ENCODE measurements at regions not wholly inside any gene's neighbourhood (a gene's known extent, or its start where the extent isn't known, plus 50 kb on each side); places are given as distances from the start of the nearest gene placed in this dataset.
"Not testable (repeated sequence)": the region's sequence is repeated elsewhere in the genome, so short reads cannot be mapped to it uniquely, and the experiment has no call there.

DNA sequence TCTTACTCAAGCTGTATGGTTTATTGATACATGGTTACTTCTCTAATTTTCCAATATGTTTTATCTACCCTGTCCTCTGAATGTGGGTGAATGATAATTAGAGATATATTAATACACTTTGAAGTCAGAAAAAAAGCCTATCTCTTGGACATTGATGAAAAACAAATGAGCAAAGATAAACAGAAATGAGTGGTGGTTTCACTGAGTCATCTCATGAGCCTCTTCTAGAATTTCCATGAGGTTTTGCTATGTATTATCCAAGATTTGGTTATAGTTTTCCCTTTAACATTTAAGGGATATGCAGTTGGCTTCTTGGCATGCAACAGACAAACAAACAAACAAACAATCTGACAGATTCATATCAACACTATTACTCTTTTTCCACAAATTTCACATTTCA lies 586.8 kb downstream of the RFPL4B start:
- no peak for DNase-seq

DNA sequence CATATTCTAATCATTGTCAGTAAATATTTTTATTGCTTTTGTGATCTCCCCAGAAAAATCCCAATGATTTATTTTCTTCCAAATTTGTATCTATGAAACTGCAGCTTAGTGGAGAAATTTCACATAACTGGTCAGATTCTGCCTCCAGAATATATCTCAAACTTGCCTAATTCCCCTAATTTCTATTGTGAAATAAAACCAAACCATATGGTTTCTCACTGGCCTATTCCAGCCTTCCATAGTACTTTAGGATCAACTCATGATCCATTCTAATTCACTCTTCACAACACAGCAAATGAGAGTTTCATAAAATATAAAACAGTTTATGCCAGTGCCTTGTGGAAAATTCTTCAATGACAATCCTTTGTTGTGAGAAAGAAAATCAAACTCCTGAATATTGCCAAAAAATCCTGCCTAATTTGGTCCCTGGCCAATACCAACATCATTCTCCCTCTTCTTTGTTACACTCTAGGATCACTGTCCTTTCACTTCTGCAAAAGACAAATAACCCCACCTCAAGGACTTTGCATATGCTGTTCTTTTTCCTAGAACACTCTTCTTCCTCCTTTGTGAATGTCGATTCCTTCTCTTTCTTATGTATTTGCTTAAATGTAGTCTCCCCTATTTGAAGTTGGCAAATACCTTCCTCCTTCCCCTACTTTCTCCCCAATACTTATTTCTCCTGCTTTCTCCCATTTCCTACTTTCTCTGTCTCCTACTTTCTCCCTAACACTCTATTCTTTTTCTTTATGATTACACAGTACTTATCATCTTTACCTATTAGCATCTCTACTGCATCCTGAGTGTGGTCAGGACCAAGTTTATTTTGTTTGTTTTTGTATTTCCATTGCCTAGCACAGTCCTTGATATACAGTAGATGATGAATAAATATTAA lies 587.5 kb downstream of the RFPL4B start:
- no peak for DNase-seq

DNA sequence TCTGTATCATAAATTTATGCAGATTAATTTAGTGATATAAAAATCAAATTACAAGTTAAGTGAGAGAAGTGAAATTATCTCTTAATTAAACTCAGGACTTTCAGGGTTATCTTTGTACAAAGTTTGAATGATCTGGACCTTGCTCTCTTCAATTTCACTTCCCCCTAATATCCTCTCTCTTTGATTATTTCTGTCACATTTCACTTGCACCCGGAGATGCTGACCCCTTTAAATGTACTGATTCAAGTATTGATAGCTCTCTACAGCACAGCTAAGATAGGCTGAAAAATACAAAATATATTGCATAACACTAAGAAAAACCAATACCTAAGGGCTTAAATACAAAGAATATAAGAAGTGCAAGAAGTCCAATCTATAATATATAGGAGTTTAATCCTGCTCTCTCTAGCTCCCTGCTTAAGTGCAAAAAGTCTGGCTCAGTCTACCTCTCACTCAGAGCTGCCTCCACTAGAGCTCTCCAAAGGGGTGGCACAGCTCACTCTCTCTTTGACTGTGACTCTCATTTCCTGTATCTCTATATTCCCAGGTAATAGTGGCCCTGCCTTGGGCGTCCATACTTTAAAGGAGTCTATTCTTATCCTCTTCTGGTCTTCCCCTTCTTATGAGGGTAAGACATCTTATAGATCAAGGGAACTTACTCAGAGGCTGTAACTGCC lies 588.4 kb downstream of the RFPL4B start:
- no peak for DNase-seq

DNA sequence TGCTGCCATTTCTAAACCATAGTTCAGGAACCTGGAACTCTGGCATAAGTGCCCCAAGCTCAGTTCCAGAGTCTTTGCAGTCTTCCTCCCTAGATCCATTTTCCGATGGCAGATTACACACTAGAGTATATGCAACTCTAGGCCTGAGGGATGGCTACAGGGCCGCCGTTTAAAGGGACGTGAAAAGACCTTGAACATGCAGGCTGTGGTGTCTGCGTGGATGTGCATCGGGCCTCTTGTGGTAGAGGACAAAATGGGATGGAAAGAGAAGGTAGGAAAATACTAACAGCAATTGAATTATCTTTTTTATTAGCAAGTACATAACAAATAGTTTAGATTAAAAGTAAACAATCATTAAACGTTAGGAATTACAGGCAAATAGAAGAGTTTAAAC lies 588.9 kb downstream of the RFPL4B start:
- no peak for DNase-seq

DNA sequence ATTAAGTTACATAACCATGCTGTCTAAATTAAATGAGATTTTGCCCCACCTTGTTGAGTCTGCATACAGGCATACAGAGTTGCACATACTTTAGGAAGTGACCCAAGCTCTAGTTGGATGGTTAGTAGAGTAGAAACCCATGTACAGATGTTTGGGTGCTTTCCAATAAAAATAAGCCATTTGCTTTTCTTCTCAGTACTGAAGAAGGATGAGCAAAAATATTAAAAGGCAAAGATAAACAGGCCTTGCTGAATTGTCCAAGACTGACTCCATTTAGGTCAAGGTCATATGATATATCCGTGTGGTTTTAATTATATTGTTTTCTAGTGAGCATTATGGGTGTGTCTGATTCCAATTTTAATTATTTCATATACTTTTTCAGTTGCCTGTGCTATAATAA lies 589.4 kb downstream of the RFPL4B start:
- DNase-seq: peak; percentile 66

DNA sequence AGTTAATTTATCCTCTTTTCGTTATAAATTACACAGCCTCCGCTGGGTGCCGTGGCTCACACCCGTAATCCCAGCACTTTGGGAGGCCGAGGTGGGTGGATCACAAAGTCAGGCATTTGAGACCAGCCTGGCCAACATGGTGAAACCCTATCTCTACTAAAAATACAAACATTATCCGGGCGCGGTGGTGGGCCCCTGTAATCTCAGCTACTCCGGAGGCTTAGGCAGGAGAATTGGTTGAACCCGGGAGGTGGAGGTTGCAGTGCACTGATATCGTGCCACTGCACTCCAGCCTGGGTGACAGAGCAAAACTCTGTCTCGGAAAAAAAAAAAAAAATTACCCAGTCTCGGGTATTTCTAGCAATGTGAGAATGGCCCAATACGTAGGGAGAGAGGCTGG lies 590.6 kb downstream of the RFPL4B start:
- not testable (repeated sequence) for DNase-seq

DNA sequence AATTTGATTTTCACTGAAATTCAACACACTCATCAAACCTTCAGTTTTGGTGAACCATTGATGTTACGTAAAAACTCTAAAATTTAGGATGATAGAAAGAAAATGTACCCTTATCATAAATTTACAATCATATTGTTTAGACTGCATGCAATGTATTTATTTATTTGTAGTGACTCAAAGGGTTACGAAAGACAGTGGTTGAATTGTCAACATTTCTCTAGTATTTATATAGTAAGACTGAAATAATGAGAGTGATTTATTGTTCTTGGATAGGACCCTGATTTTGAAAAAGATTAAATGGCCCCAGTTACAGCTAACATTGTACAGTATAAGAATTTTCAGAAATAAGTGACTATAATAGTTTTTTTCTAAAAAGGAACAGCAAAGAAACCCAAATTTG lies 591.5 kb downstream of the RFPL4B start:
- DNase-seq: no peak

DNA sequence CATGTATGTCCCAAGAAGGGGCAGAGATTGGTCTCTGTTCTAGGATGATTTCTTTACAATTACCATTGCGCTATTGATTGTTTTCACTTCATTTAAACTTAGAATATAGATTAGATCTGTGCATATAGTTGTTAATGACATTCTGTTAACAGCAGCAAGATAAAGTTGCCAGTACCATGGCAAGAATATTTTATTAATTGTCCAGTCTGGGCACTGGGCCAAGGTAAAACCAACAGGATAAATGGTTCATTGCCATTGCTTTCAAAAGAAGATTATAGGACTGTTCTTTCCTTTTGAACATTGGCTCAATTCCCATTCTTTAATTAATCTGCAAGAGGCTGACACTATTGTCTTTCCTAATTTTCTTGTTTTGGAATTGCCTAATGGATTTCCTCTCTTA lies 592.4 kb downstream of the RFPL4B start:
- DNase-seq: no peak

DNA sequence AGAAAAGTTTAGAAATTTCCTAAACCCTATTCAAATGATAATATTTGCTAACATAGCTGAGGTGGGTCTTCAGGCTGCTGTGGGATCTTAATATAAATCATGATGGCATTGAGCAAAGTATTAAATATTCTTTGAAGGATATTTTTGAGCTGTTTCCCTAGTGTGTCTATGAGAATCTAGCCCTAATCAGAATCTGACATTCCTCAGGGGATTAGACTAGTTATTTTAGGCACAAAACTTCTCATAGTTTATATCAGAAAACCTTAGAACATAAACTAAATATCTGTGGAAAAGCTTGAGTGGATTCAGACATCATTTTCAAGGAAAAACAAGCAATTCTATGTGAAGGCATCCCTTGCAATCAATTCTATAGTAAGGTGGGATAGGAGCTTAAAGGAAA lies 594.5 kb downstream of the RFPL4B start:
- no peak for DNase-seq

DNA sequence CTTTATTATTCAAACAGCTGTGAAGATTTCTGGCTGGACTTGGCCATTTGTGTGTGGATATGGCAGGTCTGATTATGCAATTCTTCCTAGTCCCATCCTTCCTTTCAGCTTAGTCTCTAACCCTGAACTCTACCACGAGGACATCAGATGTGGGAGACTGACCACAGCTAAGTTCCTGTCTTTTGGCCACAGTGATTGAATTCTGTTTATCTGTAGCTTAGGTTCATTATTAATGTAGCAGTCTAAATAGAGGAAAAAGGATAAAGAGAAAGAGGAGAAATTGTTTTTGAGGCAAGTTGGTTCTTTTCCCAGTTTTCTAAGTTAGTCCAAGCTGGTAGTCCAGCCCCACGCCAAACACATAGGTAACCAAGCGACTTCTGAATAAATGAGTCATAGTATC lies 598.9 kb downstream of the RFPL4B start:
- DNase-seq: no peak

DNA sequence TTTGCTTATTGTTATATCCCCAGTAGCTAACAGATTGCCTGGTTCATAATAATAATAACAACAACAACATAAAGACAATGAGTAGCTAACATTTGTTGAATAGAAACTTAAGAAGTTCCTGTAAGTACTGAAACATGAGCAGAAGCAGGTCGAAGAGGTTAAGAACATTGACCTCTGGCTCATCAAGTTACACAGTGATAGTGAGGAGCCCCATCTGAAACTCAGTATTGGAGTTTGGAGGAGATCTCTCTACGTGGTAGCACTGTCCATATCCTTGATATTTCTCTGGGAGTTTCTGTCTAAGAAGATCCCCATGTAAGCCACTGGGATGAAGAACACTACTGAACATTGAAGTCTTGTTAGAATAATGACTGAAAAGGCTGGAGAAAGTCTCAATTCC lies 600.4 kb downstream of the RFPL4B start:
- no peak for DNase-seq

DNA sequence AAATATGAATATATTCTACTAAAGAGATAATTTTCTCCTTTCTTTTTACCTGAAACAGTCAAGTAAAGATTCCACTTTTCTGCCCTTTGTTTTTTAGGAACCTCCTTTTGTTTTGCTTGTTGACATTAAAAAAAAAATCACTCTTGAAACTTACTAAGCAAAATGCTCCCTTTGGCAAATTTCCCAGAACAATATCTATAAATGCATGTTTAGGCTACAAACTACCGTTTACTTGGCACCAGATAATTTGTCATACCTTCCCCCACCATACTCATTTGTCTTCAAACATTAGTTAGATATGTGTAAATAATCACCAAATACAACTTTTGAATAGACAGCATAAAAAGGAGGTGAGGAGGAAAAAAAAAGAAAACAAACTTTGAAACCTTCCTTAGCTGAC lies 604.7 kb downstream of the RFPL4B start:
- DNase-seq: no peak

DNA sequence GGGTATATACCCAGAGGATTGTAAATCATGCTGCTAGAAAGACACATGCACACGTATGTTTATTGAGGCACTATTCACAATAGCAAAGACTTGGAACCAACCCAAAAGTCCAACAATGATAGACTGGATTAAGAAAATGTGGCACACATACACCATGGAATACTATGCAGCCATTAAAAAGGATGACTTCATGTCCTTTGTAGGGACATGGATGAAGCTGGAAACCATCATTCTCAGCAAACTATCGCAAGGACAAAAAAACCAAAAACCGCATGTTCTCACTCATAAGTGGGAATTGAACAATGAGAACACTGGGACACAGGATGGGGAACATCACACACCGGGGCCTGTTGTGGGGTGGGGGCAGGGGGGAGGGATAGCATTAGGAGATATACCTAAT lies 608.6 kb downstream of the RFPL4B start:
- not testable (repeated sequence) for DNase-seq

DNA sequence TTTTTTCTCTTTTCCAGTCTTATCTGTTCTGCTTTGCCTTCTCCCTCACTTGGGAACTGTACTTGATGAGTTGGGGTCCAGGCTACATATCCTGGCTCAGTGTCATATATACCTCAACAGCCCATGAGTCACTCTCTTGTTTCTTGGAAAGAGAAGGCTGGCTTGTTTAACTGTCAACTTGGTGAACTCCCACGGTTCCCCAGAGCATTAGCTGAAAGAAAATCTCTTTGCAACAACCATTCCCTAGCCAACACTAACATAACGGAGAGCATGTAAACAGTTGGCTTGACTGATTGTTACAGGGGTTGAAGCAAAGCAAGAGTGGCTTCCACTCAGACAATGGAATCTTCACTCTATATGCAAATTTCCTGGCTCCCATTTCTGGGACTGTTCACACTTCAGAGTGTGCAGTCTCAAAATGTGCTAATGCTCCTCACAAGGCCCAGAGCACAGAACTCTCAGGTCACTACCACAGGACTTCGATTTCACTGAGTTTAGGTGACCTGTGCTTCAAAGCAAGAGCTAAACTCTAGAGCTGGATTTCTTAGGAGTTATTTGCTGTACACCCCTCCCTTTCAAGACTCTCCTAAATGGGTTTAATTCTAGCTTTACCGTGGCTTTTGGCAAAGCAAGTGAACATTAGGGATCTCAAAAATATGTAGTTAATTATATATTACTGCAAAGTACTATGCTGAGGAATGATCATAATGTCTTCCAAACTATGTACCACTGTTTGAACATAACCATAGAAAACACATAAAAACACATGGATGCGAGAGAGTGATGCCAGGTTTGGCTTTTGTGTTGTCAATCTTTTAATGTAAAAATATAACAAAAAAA lies 609.8 kb downstream of the RFPL4B start:
- peak; percentile 76 for DNase-seq

DNA sequence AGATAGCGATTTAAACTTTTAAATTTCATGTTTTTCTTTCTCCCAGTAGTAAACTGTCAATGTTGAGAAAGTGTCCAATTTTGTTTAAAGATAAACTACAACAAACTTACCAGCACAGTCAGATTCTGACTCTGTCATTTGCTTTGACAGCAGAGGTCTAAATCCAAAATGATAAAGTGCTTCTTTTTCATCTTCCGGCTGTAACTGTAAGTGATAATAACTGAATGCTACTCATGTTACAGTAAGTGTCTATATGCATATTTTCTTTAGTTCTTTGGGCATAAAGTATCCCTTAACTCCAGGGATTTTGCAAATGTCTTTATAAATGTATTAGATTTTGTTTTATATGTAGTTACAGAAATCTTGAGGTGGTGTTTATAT lies 610.4 kb downstream of the RFPL4B start:
- no peak for DNase-seq

DNA sequence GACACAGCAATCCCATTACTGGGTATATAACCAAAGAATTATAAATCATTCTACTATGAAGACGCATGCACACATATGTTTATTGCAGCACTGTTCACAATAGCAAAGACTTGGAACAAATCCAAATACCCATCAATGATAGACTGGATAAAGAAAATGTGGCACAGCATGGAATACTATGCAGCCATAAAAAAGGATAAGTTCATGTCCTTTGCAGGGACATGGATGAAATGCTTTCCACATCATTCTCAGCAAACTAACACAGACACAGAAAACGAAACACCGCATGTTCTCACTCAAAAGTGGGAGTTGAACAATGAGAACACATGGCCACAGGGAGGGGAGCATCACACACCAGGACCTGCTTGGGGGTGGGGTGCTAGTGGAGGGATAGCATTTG lies 613.0 kb downstream of the RFPL4B start:
- not testable (repeated sequence) for DNase-seq

DNA sequence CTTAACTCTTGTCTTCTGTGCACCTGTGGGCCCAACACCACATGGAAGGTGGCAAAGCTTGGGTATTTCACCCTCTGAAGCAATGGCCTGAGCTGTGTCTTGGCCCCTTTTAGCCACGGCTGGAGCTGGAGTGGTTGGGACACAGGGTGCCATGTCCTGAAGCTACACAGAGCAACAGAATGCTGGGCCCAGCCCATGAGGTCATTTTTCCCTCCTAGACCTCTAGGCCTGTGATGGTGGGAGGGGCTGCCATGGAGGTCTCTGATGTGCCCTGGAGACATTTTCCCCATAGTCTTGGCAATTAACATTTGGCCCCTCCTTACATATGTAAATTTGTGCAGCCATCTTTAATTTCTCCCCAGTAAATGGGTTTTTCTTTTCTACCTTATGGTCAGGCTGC lies 620.8 kb downstream of the RFPL4B start:
- no peak for DNase-seq

DNA sequence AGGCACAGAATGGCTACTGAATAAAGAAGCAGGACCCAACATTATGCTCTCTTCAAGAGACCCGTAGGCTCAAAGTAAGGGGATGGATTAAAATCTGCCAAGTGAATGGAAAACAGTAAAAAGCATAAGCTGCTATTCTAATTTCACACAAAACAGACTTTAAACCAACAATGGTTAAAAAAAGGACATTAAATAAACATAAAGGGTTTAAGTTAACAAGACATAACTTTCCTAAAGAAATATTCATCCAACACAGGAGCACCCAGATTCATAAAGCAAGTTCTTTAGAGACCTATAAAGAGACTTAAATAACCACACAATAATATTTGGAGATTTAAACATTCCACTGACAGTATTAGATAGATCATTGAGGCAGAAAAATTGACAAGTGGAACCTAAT lies 624.5 kb downstream of the RFPL4B start:
- DNase-seq: no peak

DNA sequence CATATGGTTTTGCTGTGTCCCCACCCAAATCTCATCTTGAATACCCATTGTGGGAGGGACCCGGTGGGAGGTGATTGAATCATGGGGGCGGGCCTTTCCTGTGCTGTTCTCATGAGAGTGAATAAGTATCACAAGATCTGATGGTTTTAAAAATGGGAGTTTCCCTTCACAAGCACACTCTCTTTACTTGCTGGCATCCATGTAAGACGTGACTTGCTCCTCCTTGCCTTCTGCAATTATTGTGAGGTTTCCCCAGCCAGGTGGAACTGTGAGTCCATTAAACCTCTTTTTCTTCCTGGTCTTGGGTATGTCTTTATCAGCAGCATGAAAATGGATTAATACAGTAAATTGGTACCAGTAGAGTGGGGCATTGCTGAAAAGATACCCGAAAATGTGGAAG lies 627.8 kb downstream of the RFPL4B start:
- not testable (repeated sequence) for DNase-seq

DNA sequence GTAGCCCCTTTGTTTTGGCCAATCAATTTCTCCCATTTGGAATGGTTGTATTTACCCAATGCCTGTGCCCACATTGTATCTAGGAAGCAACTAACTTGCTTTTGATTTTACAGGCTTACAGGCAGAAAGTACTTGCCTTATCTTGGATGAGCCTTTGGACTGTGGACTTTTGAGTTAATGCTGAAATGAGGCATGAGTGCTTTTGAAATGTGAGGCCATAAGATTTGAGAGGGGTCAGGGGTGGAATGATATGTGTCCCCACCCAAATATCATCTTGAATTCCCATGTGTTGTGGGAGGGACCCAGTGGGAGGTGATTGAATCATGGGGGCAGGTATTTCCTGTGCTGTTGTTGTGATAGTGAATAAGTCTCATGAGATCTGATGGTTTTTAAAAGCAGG lies 629.4 kb downstream of the RFPL4B start:
- DNase-seq: not testable (repeated sequence)

DNA sequence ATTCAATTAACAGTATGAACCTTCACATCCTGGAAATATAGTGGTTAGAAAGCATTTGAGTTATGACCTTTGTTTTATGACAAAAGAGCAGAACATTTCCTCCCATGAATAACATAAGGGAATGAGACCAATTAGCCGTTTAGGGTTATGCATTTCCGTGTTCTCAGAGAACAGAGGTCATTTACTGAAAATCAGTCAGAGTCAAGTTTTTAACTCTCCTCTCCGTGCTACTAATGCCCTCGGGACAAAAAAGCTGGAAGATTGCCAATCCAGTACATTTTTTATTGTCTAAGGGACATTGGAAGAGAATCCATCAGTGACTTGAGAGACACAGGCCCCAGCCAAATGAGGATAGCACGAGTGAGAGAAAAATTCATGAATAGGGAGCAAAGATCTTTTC lies 632.7 kb downstream of the RFPL4B start:
- DNase-seq: peak; percentile 45

DNA sequence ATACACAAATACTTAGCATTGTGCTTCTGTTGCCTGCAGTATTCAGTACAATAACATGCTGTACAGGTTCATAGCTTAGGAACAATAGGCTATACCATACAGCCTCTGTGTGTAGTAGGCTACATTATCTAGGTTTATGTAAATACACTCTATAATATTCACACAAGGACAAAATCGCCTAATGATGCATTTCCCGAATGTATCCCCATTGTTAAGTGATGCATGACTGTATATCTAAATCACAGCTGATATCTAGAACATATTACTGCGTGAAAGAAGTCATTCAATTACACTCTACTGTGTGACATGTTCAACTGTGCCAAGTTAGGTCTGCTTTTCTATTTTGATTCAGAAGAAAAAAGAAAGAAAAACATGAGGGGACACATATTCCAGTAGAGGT lies 633.5 kb downstream of the RFPL4B start:
- DNase-seq: no peak

Data from muscle of arm (tissue), 1 donor.